K562 (cell line): ENCODE measurements at regions not wholly inside any gene's neighbourhood (a gene's known extent, or its start where the extent isn't known, plus 50 kb on each side); places are given as distances from the start of the nearest gene placed in this dataset.

Experiments used
- ATAC-seq: fragments of 200-7000 bp; cut with Tn5 transposase; 3 replicates; pipeline ENCODE4 v1.9.1; 2020; ENCODE audit warnings: moderate library complexity
- BruUV-seq: library from RNA; stranded (reverse); fragments of 400-500 nt; replicated peaks from 2 replicates; lab custom pipeline; 2021; lab: Mats Ljungman, UMichigan
- CTCF ChIA-PET: fragments of 300-600 bp; formaldehyde crosslinking; extraction: SDS; loops from one replicate; lab custom pipeline; 2021; ENCODE audit warnings: low intra/inter-chr PET ratio; lab: Yijun Ruan, JAX
- POLR2A ChIA-PET: fragments of 300-600, 350-650 bp; sonication (Branson Sonifier 250); formaldehyde crosslinking; extraction: SDS; loops from one replicate; lab custom pipeline; 2021; ENCODE audit warnings: antibody characterized with exemption, inconsistent platforms; lab: Yijun Ruan, JAX
- DNase-seq, 4 experiments: peaks; one replicate each; pipeline versions ENCODE4 v3.0.0 to v3.0.0-alpha.2; 2011 to 2018; ENCODE audit warnings: low spot score in 3 of 4, mixed read lengths in 3 of 4; ENCODE audit errors: extremely low read depth in 1 of 4
- FAIRE-seq: peaks from 2 replicates; lab custom pipeline; 2011; peaks lifted over from hg19 to GRCh38; lab: Jason Lieb, UNC
- H2AFZ ChIP-seq: 2 replicates; pipeline ENCODE4 v1.6.0; 2011; ENCODE audit warnings: low read depth, low read length, control low read depth, inconsistent platforms
- H3K27ac ChIP-seq: fragments of 200-600 bp; 3 replicates; pipeline ENCODE4 v1.8.0; 2011; ENCODE audit warnings: low read depth, mild to moderate bottlenecking, control low read depth, inconsistent platforms, low read length, moderate library complexity, mixed read lengths; ENCODE audit errors: extremely low read depth
- H3K27me3 ChIP-seq, 2 experiments: fragments of 300-600 bp in 1 of 2; 2 replicates in 1 of 2; 3 replicates in 1 of 2; pipeline versions ENCODE4 v1.6.0 to v1.8.0; 2011; ENCODE audit warnings: inconsistent platforms in 2 of 2, low read length in 2 of 2, mild to moderate bottlenecking in 1 of 2, mixed read lengths in 1 of 2, moderate library complexity in 1 of 2; ENCODE audit not compliant: control insufficient read depth in 2 of 2, insufficient read depth in 2 of 2
- H3K36me3 ChIP-seq: fragments of 300-600 bp; 3 replicates; pipeline ENCODE4 v1.8.0; 2011; ENCODE audit warnings: mild to moderate bottlenecking, low read length, inconsistent platforms; ENCODE audit not compliant: control insufficient read depth, insufficient read depth
- H3K4me1 ChIP-seq, 2 experiments: fragments of 200-600 bp in 1 of 2; replicated peaks in 1 of 2; 2 replicates in 1 of 2; 3 replicates in 1 of 2; pipeline versions ENCODE4 v1.5.1 to v1.8.0; 2011; ENCODE audit warnings: inconsistent platforms in 2 of 2, low read length in 2 of 2, mild to moderate bottlenecking in 1 of 2, mixed read lengths in 1 of 2, moderate library complexity in 1 of 2; ENCODE audit not compliant: control insufficient read depth in 2 of 2, insufficient read depth in 2 of 2
- H3K4me2 ChIP-seq: 2 replicates; pipeline ENCODE4 v1.6.1; 2011; ENCODE audit warnings: low read length, control low read depth, inconsistent platforms, mixed read lengths; ENCODE audit not compliant: insufficient read depth
- H3K4me3 ChIP-seq: fragments of 200-600 bp; sonication (generic), shearing (Covaris generic); 2 replicates; pipeline ENCODE4 v1.5.1; 2016; ENCODE audit warnings: control low read depth, inconsistent platforms
- H3K79me2 ChIP-seq: fragments of 200-600 bp; 3 replicates; pipeline ENCODE4 v1.8.0; 2011; ENCODE audit warnings: low read length, inconsistent platforms; ENCODE audit not compliant: control insufficient read depth, insufficient read depth
- H3K9ac ChIP-seq, 2 experiments: 2 replicates each; pipeline versions ENCODE4 v1.6.0 to v1.6.1; 2011; ENCODE audit warnings: low read depth in 2 of 2, low read length in 2 of 2, control low read depth in 1 of 2, inconsistent platforms in 1 of 2, mild to moderate bottlenecking in 1 of 2, mixed read lengths in 1 of 2; ENCODE audit not compliant: insufficient read depth in 1 of 2
- H3K9me1 ChIP-seq: one replicate; pipeline ENCODE4 v1.6.0; 2011; ENCODE audit warnings: inconsistent platforms, mild to moderate bottlenecking, low read length, moderate library complexity; ENCODE audit not compliant: control insufficient read depth, insufficient read depth
- H3K9me3 ChIP-seq: replicated peaks from 2 replicates; pipeline ENCODE4 v1.5.1; 2011; ENCODE audit warnings: low read depth, low read length, inconsistent platforms; ENCODE audit not compliant: control insufficient read depth, insufficient read depth
- H4K20me1 ChIP-seq: replicated peaks from 2 replicates; pipeline ENCODE4 v1.6.1; 2011; ENCODE audit warnings: low read length, inconsistent platforms, mixed read lengths; ENCODE audit not compliant: control insufficient read depth, insufficient read depth
- ASH1L ChIP-seq: fragments of 450-650 bp; IDR thresholded peaks from 2 replicates; pipeline ENCODE4 v1.6.1; 2018; ENCODE audit warnings: borderline replicate concordance, mild to moderate bottlenecking, low read depth; ENCODE audit not compliant: partially characterized antibody
- ATF4 ChIP-seq: fragments of 450-650 bp; formaldehyde crosslinking; IDR thresholded peaks from 2 replicates; pipeline ENCODE4 v1.4.0; 2022; ENCODE audit warnings: mild to moderate bottlenecking, moderate library complexity
- HINFP ChIP-seq: fragments of 450-650 bp; conservative IDR thresholded peaks from 2 replicates; pipeline ENCODE4 v1.6.1; 2016; ENCODE audit warnings: missing genetic modification characterization, low read depth, mild to moderate bottlenecking, control low read depth, missing compliant biosample characterization
- HLTF ChIP-seq: fragments of 450-650 bp; IDR thresholded peaks from 2 replicates; pipeline ENCODE4 v1.6.1; 2016
- HNRNPLL ChIP-seq: fragments of 200-400 bp; formaldehyde crosslinking; IDR thresholded peaks from 2 replicates; pipeline ENCODE4 v1.6.1; 2017; ENCODE audit warnings: low read length, low read depth, mild to moderate bottlenecking; ENCODE audit not compliant: poor library complexity, severe bottlenecking
- KLF13 ChIP-seq: fragments of 450-650 bp; IDR thresholded peaks from 2 replicates; pipeline ENCODE4 v1.6.1; 2016; ENCODE audit warnings: missing genetic modification characterization, low read depth, mild to moderate bottlenecking, missing compliant biosample characterization, moderate library complexity, borderline replicate concordance
- MITF ChIP-seq: IDR thresholded peaks from 2 replicates; pipeline ENCODE4 v1.6.1; 2014; ENCODE audit warnings: antibody characterized with exemption
- MLLT1 ChIP-seq, 2 experiments: fragments of 450-650 bp; IDR thresholded peaks; 2 replicates each; pipeline ENCODE4 v1.6.1; 2016
- NKRF ChIP-seq: fragments of 450-650 bp; IDR thresholded peaks from 2 replicates; pipeline ENCODE4 v1.6.1; 2016; ENCODE audit warnings: borderline replicate concordance
- PHTF2 ChIP-seq: fragments of 250-450 bp; sonication (Bioruptor Pico); IDR thresholded peaks from 2 replicates; pipeline ENCODE4 v1.5.0; 2021; ENCODE audit warnings: mild to moderate bottlenecking
- RCOR1 ChIP-seq, 2 experiments: IDR thresholded peaks; 2 replicates each; pipeline ENCODE4 v1.6.1; 2012; ENCODE audit warnings: low read depth in 2 of 2, low read length in 2 of 2, borderline replicate concordance in 1 of 2, improper control_type of control experiment in 1 of 2
- THRAP3 ChIP-seq: fragments of 450-650 bp; IDR thresholded peaks from 2 replicates; pipeline ENCODE4 v1.6.1; 2016; ENCODE audit warnings: mild to moderate bottlenecking, inconsistent platforms, borderline replicate concordance
- ZKSCAN8 ChIP-seq: fragments of 200-800 bp; sonication (Bioruptor generic); IDR thresholded peaks from 2 replicates; pipeline ENCODE4 v1.6.1; 2016; ENCODE audit warnings: missing genetic modification characterization, missing compliant biosample characterization
- ZNF165 ChIP-seq: fragments of 250-450 bp; sonication (Bioruptor Pico); IDR thresholded peaks from 2 replicates; pipeline ENCODE4 v1.4.0; 2020; ENCODE audit warnings: borderline replicate concordance
- ZNF695 ChIP-seq: fragments of 450-650 bp; formaldehyde crosslinking; IDR thresholded peaks from 2 replicates; pipeline ENCODE4 v1.4.0; 2020; ENCODE audit warnings: mild to moderate bottlenecking, moderate library complexity
- WGBS: fragments of 100-300 bp; shearing (Covaris generic); methylation state at CpG from one replicate; pipeline ENCODE4 v1.1.6; 2016; ENCODE audit warnings: low coverage, mixed read lengths; ENCODE audit not compliant: insufficient coverage; ENCODE audit errors: missing lambda C conversion rate; 5-methylcytosine and 5-hydroxymethylcytosine counted together
- in situ Hi-C: fragments of 300-500 bp; cut with MboI; formaldehyde crosslinking; loops from 4 replicates; pipeline ENCODE4 v1.15.0; 2018; ENCODE audit warnings: inconsistent platforms, mixed read lengths
- intact Hi-C: fragments of 100-400 bp; cut with micrococcal nuclease; formaldehyde crosslinking; loops from 2 replicates; pipeline ENCODE4 v1.14.2; 2022

GRCh38 chr6:15913573-15913972 lies 215.3 kb upstream of the MYLIP start:
- no peaks in the 10 kb centered on the region for H3K27me3 ChIP-seq
- TF ChIP-seq MITF (no peak), RCOR1 (IDR thresholded peaks at IDR 0.05; ENCODE audit: borderline replicate concordance in 1 of 2, low read depth in 2 of 2, low read length in 2 of 2) (no peak), MLLT1 (IDR thresholded peaks at IDR 0.05) (0 out of 4 replicates have a peak, but pooled peaks of 1 of the 2 experiments have one; percentile 38), KLF13 (tag) (no peak), THRAP3 (0 out of 2 replicates have a peak, but pooled peaks have one; percentile 79), HINFP (tag) (0 out of 2 replicates have a peak, but pooled peaks have one; percentile 21), HLTF (peak; percentile 59; the same call in 1 of the 2 replicates), ASH1L (peak; percentile 28), ZNF695 (no peak), PHTF2 (no peak), ZKSCAN8 (no peak), ZNF165 (CRISPR knock-in tag) (no peak), ATF4 (CRISPR knock-in tag) (no peak), HNRNPLL (no peak), NKRF (no peak)

More at GRCh38 chr6:15913573-15913972, 215.3 kb upstream of the MYLIP start:
- WGBS, result 100% methylated on average over 2 of the region's 2 CpGs
- Histone ChIP-seq H3K27ac (no peak overlapping the region), H2AFZ (no peak overlapping the region), H3K4me1 (peaks cover 18 to 42% of the 10 kb centered on the region in 2 experiments), H4K20me1 (no peaks in the 10 kb centered on the region), H3K9me3 (no peaks in the 10 kb centered on the region), H3K9me1 (no peaks in the 10 kb centered on the region), H3K4me2 (no peak overlapping the region), H3K79me2 (no peaks in the 10 kb centered on the region), H3K36me3 (no peaks in the 10 kb centered on the region), H3K9ac (no peak overlapping the region), H3K4me3 (no peak overlapping the region)
- no peak for DNase-seq
- ChIA-PET POLR2A (no interaction called here), CTCF (no interaction called here)
- no peak for ATAC-seq
- in situ Hi-C loops, result no loop called here
- intact Hi-C loops, result no loop called here
- no peak for FAIRE-seq
- BruUV-seq, result no TSS peak
